Duodenal mucosa (tissue), 2 donors: ENCODE measurements at regions not wholly inside any gene's neighbourhood (a gene's known extent, or its start where the extent isn't known, plus 50 kb on each side); places are given as distances from the start of the nearest gene placed in this dataset.

Experiments used
- H3K27ac ChIP-seq: one replicate; pipeline ENCODE4 v1.7.0; 2013; ENCODE audit warnings: low read depth, low read length
- H3K27me3 ChIP-seq, 2 donors: one replicate each; pipeline ENCODE4 v1.7.0; 2013; ENCODE audit warnings: low read length in 2 of 2, control low read depth in 1 of 2; ENCODE audit not compliant: insufficient read depth in 2 of 2, control insufficient read depth in 1 of 2
- H3K36me3 ChIP-seq, 2 donors: one replicate each; pipeline ENCODE4 v1.7.0; 2013; ENCODE audit warnings: low read length in 2 of 2, control low read depth in 1 of 2; ENCODE audit not compliant: insufficient read depth in 2 of 2, control insufficient read depth in 1 of 2
- H3K4me1 ChIP-seq, 2 donors: one replicate each; pipeline ENCODE4 v1.7.0; 2013; ENCODE audit warnings: low read length in 2 of 2, control low read depth in 1 of 2; ENCODE audit not compliant: insufficient read depth in 2 of 2, control insufficient read depth in 1 of 2
- H3K4me3 ChIP-seq, 2 donors: one replicate each; pipeline ENCODE4 v1.7.0; 2013; ENCODE audit warnings: low read length in 2 of 2, low read depth in 1 of 2
- H3K9ac ChIP-seq, 2 donors: one replicate each; pipeline ENCODE4 v1.7.0; 2013; ENCODE audit warnings: low read length in 2 of 2, low read depth in 1 of 2
- H3K9me3 ChIP-seq, 2 donors: one replicate each; pipeline ENCODE4 v1.7.0; 2013; ENCODE audit warnings: low read length in 2 of 2, control low read depth in 1 of 2; ENCODE audit not compliant: control insufficient read depth in 1 of 2

GRCh38 chr15:25067725-25068309 lies 113.0 kb downstream of the SNRPN start:
- H3K9me3 ChIP-seq, result peaks cover 100% of the 10 kb centered on the region in 2 donors
- peak overlapping the region; percentile 41 to 44 for H3K4me3 ChIP-seq
- H3K27me3 ChIP-seq, result no peaks in the 10 kb centered on the region
- H3K4me1 ChIP-seq, result no peaks in the 10 kb centered on the region
- H3K36me3 ChIP-seq, result peaks cover 92 to 100% of the 10 kb centered on the region in 2 donors
- H3K27ac ChIP-seq, result no peak overlapping the region
- no peak overlapping the region for H3K9ac ChIP-seq

DNA sequence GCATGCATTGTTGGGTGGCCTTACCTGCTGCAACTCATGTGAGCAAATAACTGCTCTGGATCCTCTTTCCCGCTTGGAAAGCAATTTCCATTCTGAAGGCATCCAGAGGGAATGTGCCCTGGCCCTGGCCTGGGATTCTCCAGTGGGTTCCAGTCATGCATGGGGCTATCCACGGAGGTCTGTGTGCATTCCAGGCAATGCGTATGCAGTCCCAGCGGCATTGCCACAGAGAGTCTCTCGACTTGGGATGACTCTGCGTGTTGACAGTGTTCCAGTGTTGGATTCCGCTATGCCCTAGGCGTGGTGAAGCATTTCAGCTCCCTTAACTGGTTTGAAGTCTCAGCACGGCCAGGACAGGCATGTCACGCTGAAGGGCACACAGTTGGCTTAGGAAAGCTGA lies 113.9 kb downstream of the SNRPN start:
- Histone ChIP-seq H3K4me3 (peak overlapping the region; percentile 41 to 44), H3K27me3 (no peaks in the 10 kb centered on the region), H3K27ac (no peak overlapping the region), H3K36me3 (peaks cover 87 to 100% of the 10 kb centered on the region in 2 donors), H3K4me1 (no peaks in the 10 kb centered on the region), H3K9me3 (peaks cover 100% of the 10 kb centered on the region in 2 donors), H3K9ac (no peak overlapping the region)

DNA sequence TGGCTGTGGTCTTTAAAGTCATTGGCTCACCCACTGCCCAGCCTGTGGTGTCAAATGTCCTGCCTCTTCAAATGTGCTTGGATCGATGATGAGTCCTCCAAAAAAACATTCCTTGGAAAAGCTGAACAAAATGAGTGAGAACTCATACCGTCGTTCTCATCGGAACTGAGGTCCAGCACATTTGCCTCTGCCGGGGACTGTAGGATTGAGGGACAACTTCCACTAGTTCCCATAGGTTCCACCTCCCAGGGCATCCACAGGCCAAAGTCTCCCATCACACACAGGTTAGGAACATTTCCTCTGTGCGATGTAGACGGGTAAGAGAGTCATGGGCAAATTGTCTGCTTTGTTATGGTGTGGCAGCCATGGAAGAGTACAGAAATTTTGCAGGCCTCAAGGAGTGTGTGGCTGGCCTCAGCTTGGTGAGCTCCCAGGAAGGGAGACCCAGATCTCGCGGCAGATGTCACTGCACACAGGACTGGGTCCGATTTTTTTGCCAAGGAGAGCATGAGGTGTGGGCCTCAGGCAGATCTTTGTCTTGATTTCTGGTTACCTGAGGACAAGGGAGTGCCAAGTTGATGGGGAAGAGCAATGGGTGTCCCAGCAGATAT lies 115.7 kb downstream of the SNRPN start:
- Histone ChIP-seq H3K4me1 (no peaks in the 10 kb centered on the region), H3K27ac (no peak overlapping the region), H3K4me3 (peak overlapping the region; percentile 17 to 44), H3K9me3 (peaks cover 100% of the 10 kb centered on the region in 2 donors), H3K27me3 (no peaks in the 10 kb centered on the region), H3K9ac (no peak overlapping the region), H3K36me3 (peaks cover 90 to 100% of the 10 kb centered on the region in 2 donors)

DNA sequence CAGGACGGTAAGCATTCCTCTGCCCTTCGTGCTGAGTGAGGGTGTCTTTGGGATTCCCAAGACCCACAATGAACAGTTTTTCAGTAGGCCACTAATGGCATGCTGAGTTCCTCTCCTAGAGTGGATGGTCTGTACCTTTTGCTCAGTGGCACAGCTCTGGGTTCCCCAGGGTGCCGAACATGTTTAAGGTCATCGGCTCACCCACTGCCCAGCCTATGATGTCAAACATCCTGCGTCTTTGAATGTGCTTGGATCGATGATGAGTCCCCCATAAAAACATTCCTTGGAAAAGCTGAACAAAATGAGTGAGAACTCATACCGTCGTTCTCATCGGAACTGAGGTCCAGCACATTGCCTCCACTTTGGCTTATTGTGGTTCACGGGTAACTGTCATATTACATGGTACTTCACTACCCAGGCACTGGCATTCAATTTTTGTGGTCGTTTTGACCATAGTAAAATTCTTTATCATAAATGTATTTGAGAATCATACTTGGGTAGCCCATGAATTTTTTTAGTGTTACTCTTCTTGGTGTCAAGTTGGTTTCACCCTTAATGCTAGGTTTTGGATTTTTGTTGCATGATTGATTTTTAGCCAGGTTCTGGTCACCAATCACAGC lies 118.2 kb downstream of the SNRPN start:
- peaks cover 91 to 100% of the 10 kb centered on the region in 2 donors for H3K36me3 ChIP-seq
- peaks cover 100% of the 10 kb centered on the region in 2 donors for H3K9me3 ChIP-seq
- no peak overlapping the region for H3K27ac ChIP-seq
- no peaks in the 10 kb centered on the region for H3K4me1 ChIP-seq
- H3K27me3 ChIP-seq, result no peaks in the 10 kb centered on the region
- no peak overlapping the region for H3K9ac ChIP-seq
- H3K4me3 ChIP-seq, result peak overlapping the region; percentile 19 to 36

- Histone ChIP-seq H3K9me3 (peaks cover 96 to 98% of the 10 kb centered on the region in 2 donors), H3K27me3 (no peaks in the 10 kb centered on the region), H3K4me3 (no peak overlapping the region), H3K4me1 (no peaks in the 10 kb centered on the region), H3K27ac (no peak overlapping the region), H3K9ac (no peak overlapping the region), H3K36me3 (peaks cover 76 to 89% of the 10 kb centered on the region in 2 donors)
Observed at GRCh38 chr15:25087137-25087536, 132.3 kb downstream of the SNRPN start.

GRCh38 chr15:25088261-25088790 lies 133.5 kb downstream of the SNRPN start:
- no peak overlapping the region for H3K9ac ChIP-seq
- H3K27me3 ChIP-seq, result no peaks in the 10 kb centered on the region
- H3K9me3 ChIP-seq, result peaks cover 96% of the 10 kb centered on the region in 2 donors
- H3K27ac ChIP-seq, result no peak overlapping the region
- no peak overlapping the region for H3K4me3 ChIP-seq
- no peaks in the 10 kb centered on the region for H3K4me1 ChIP-seq
- peaks cover 69 to 86% of the 10 kb centered on the region in 2 donors for H3K36me3 ChIP-seq

- no peaks in the 10 kb centered on the region for H3K27me3 ChIP-seq
- peaks cover 96% of the 10 kb centered on the region in 2 donors for H3K9me3 ChIP-seq
- no peaks in the 10 kb centered on the region for H3K4me1 ChIP-seq
- H3K27ac ChIP-seq, result no peak overlapping the region
- H3K4me3 ChIP-seq, result peak overlapping the region in 1 of 2 donors; percentile 43
- H3K9ac ChIP-seq, result no peak overlapping the region
- peaks cover 69 to 86% of the 10 kb centered on the region in 2 donors for H3K36me3 ChIP-seq
Observed at GRCh38 chr15:25089577-25089976, 134.8 kb downstream of the SNRPN start.

- peak overlapping the region in 1 of 2 donors; percentile 43 for H3K4me3 ChIP-seq
- H3K9me3 ChIP-seq, result peaks cover 94 to 96% of the 10 kb centered on the region in 2 donors
- H3K27me3 ChIP-seq, result no peaks in the 10 kb centered on the region
- no peak overlapping the region for H3K27ac ChIP-seq
- H3K36me3 ChIP-seq, result peaks cover 62 to 84% of the 10 kb centered on the region in 2 donors
- no peaks in the 10 kb centered on the region for H3K4me1 ChIP-seq
- no peak overlapping the region for H3K9ac ChIP-seq
Observed at GRCh38 chr15:25090073-25090733, 135.4 kb downstream of the SNRPN start.

GRCh38 chr15:25091421-25092158 lies 136.8 kb downstream of the SNRPN start:
- no peak overlapping the region for H3K27ac ChIP-seq
- peak overlapping the region in 1 of 2 donors; percentile 6 for H3K4me3 ChIP-seq
- no peaks in the 10 kb centered on the region for H3K4me1 ChIP-seq
- no peak overlapping the region for H3K9ac ChIP-seq
- no peaks in the 10 kb centered on the region for H3K27me3 ChIP-seq
- peaks cover 87 to 93% of the 10 kb centered on the region in 2 donors for H3K9me3 ChIP-seq
- H3K36me3 ChIP-seq, result peaks cover 53 to 72% of the 10 kb centered on the region in 2 donors
